ENCODE measurements at regions not wholly inside any gene's neighbourhood (a gene's known extent, or its start where the extent isn't known, plus 50 kb on each side); places are given as distances from the start of the nearest gene placed in this dataset.

- DNase-seq (ENCODE audit: low read depth, low spot score) = no peak
- CTCF ChIA-PET = no interaction called here
- Histone ChIP-seq H3K27ac (ENCODE audit: low read depth, low read length) (no peak overlapping the region), H3K4me3 (ENCODE audit: low read depth, low read length) (no peak overlapping the region), H3K27me3 (ENCODE audit: control insufficient read depth, insufficient read depth, low read length) (no peaks in the 10 kb centered on the region), H3K9me3 (ENCODE audit: control insufficient read depth, insufficient read depth, low read length) (no peaks in the 10 kb centered on the region)
- POLR2A ChIA-PET = no interaction called here
- TF ChIP-seq CTCF (IDR thresholded peaks at IDR 0.05; ENCODE audit: low read depth, low read length) = no peak
Observed at GRCh38 chr5:96584712-96585111, 77.5 kb upstream of the CAST start.

- POLR2A ChIA-PET = no interaction called here
- CTCF ChIA-PET = interaction anchor here (1.0 to 2.9 kb wide), 3 partner anchors 13 to 243 kb away, joined by 3 to 16 read pairs (median 3); no protein-coding TSS in a partner anchor
- Histone ChIP-seq H3K27me3 (ENCODE audit: control insufficient read depth, insufficient read depth, low read length) (no peaks in the 10 kb centered on the region), H3K27ac (ENCODE audit: low read depth, low read length) (no peak overlapping the region), H3K9me3 (ENCODE audit: control insufficient read depth, insufficient read depth, low read length) (no peaks in the 10 kb centered on the region), H3K4me3 (ENCODE audit: low read depth, low read length) (no peak overlapping the region)
- TF ChIP-seq CTCF (IDR thresholded peaks at IDR 0.05; ENCODE audit: low read depth, low read length) = no peak
- DNase-seq (ENCODE audit: low read depth, low spot score) = no peak
Observed at GRCh38 chr5:96588539-96588938, 73.6 kb upstream of the CAST start.

GRCh38 chr5:96590796-96591195 is 71.4 kb upstream of the CAST start:
- H3K4me3 ChIP-seq (ENCODE audit: low read depth, low read length) = no peak overlapping the region
- TF ChIP-seq CTCF (IDR thresholded peaks at IDR 0.05; ENCODE audit: low read depth, low read length) = no peak
- ChIA-PET CTCF (interaction anchor here (1.5 to 5.0 kb wide), 2 partner anchors 9 to 11 kb away, joined by 4 to 33 read pairs; no protein-coding TSS in a partner anchor), POLR2A (no interaction called here)
- H3K9me3 ChIP-seq (ENCODE audit: control insufficient read depth, insufficient read depth, low read length) = no peaks in the 10 kb centered on the region
- no peak overlapping the region for H3K27ac ChIP-seq (ENCODE audit: low read depth, low read length)
- H3K27me3 ChIP-seq (ENCODE audit: control insufficient read depth, insufficient read depth, low read length) = no peaks in the 10 kb centered on the region
- DNase-seq (ENCODE audit: low read depth, low spot score) = no peak

- H3K9me3 ChIP-seq (ENCODE audit: control insufficient read depth, insufficient read depth, low read length) = no peaks in the 10 kb centered on the region
- H3K27ac ChIP-seq (ENCODE audit: low read depth, low read length) = no peak overlapping the region
- ChIA-PET CTCF (interaction anchor here (0.6 to 5.0 kb wide), 8 partner anchors 7 to 252 kb away, joined by 3 to 33 read pairs (median 4); no protein-coding TSS in a partner anchor), POLR2A (no interaction called here)
- no peaks in the 10 kb centered on the region for H3K27me3 ChIP-seq (ENCODE audit: control insufficient read depth, insufficient read depth, low read length)
- DNase-seq (ENCODE audit: low read depth, low spot score) = no peak
- peak; percentile 38 for TF ChIP-seq CTCF (IDR thresholded peaks at IDR 0.05; ENCODE audit: low read depth, low read length)
- no peak overlapping the region for H3K4me3 ChIP-seq (ENCODE audit: low read depth, low read length)
Observed at GRCh38 chr5:96595300-96596090, 66.7 kb upstream of the CAST start.

GRCh38 chr5:96597438-96598020 is 64.6 kb upstream of the CAST start:
- DNase-seq (ENCODE audit: low read depth, low spot score) = no peak
- POLR2A ChIA-PET = no interaction called here
- H3K4me3 ChIP-seq (ENCODE audit: low read depth, low read length) = no peak overlapping the region
- CTCF ChIA-PET = interaction anchor here (3.1 kb wide), 1 partner anchor 252 kb away, joined by 14 read pairs; no protein-coding TSS in a partner anchor
- H3K27ac ChIP-seq (ENCODE audit: low read depth, low read length) = no peak overlapping the region
- no peaks in the 10 kb centered on the region for H3K9me3 ChIP-seq (ENCODE audit: control insufficient read depth, insufficient read depth, low read length)
- H3K27me3 ChIP-seq (ENCODE audit: control insufficient read depth, insufficient read depth, low read length) = no peaks in the 10 kb centered on the region
- no peak for TF ChIP-seq CTCF (IDR thresholded peaks at IDR 0.05; ENCODE audit: low read depth, low read length)
